GM12891 (cell line): ENCODE measurements at regions not wholly inside any gene's neighbourhood (a gene's known extent, or its start where the extent isn't known, plus 50 kb on each side); places are given as distances from the start of the nearest gene placed in this dataset.

Experiments used
- PAX5 ChIP-seq: IDR thresholded peaks from 2 replicates; pipeline ENCODE4 v1.6.1; 2011; ENCODE audit warnings: low read length, moderate library complexity, mild to moderate bottlenecking; ENCODE audit not compliant: insufficient read depth, severe bottlenecking
- POLR2A ChIP-seq: IDR thresholded peaks from 2 replicates; pipeline ENCODE4 v1.6.1; 2011; ENCODE audit warnings: low read depth, low read length, control low read depth
- POLR2AphosphoS5 ChIP-seq: IDR thresholded peaks from 2 replicates; pipeline ENCODE4 v1.6.1; 2011; ENCODE audit warnings: low read depth, low read length, control low read depth
- TAF1 ChIP-seq: IDR thresholded peaks from 2 replicates; pipeline ENCODE4 v1.6.1; 2011; ENCODE audit warnings: low read depth, low read length, control low read depth

GRCh38 chr16:22692916-22693637 lies 120.9 kb upstream of the HS3ST2 start:
- TF ChIP-seq POLR2A (no peak), POLR2AphosphoS5 (no peak), TAF1 (no peak), PAX5 (no peak)
